GM12865 (cell line): ENCODE measurements at regions not wholly inside any gene's neighbourhood (a gene's known extent, or its start where the extent isn't known, plus 50 kb on each side); places are given as distances from the start of the nearest gene placed in this dataset.

Source experiments
- DNase-seq: peaks from one replicate; pipeline ENCODE4 v3.0.0; 2010; ENCODE audit warnings: low read depth
- H3K4me3 ChIP-seq: 2 replicates; pipeline ENCODE4 v1.5.1; 2011; ENCODE audit warnings: mild to moderate bottlenecking, low read depth, low read length, control low read depth
- CTCF ChIP-seq: IDR thresholded peaks from 2 replicates; pipeline ENCODE4 v1.5.1; 2011; ENCODE audit warnings: low read length, control low read depth, low read depth, inconsistent platforms; ENCODE audit not compliant: insufficient read depth; ENCODE audit errors: missing control alignments

- TF ChIP-seq CTCF: no peak
- no peak overlapping the region for H3K4me3 ChIP-seq
- DNase-seq: no peak
Observed at GRCh38 chr16:51922476-51922875, 624.5 kb downstream of the TOX3 start.

GRCh38 chr16:51919736-51920135 lies 627.2 kb downstream of the TOX3 start:
- TF ChIP-seq CTCF: no peak
- DNase-seq: no peak
- no peak overlapping the region for H3K4me3 ChIP-seq

GRCh38 chr16:51916814-51917213 lies 630.1 kb downstream of the TOX3 start:
- no peak for TF ChIP-seq CTCF
- DNase-seq: no peak
- no peak overlapping the region for H3K4me3 ChIP-seq

- TF ChIP-seq CTCF: no peak
- H3K4me3 ChIP-seq: no peak overlapping the region
- no peak for DNase-seq
Observed at GRCh38 chr16:51916231-51916630, 630.7 kb downstream of the TOX3 start.

- no peak for DNase-seq
- TF ChIP-seq CTCF: no peak
- no peak overlapping the region for H3K4me3 ChIP-seq
Observed at GRCh38 chr16:51907680-51908079, 639.3 kb downstream of the TOX3 start.

GRCh38 chr16:51900221-51900780 lies 646.6 kb downstream of the TOX3 start:
- no peak for TF ChIP-seq CTCF
- H3K4me3 ChIP-seq: no peak overlapping the region
- DNase-seq: no peak

- H3K4me3 ChIP-seq: no peak overlapping the region
- DNase-seq: no peak
- no peak for TF ChIP-seq CTCF
Observed at GRCh38 chr16:51898872-51899271, 648.1 kb downstream of the TOX3 start.
